Gastroesophageal sphincter (tissue), 3 donors: ENCODE measurements at regions not wholly inside any gene's neighbourhood (a gene's known extent, or its start where the extent isn't known, plus 50 kb on each side); places are given as distances from the start of the nearest gene placed in this dataset.
"Not testable (repeated sequence)": the region's sequence is repeated elsewhere in the genome, so short reads cannot be mapped to it uniquely, and the experiment has no call there.

Source experiments
- CTCF ChIP-seq, 4 experiments: fragments of 200-600 bp in 2 of 4; fragments of 450-650 bp in 2 of 4; sonication (generic) in 1 of 4; IDR thresholded peaks; one replicate each; pipeline ENCODE4 v1.5.1; 2017 to 2019; ENCODE audit warnings: antibody characterized with exemption in 4 of 4, mild to moderate bottlenecking in 2 of 4, moderate library complexity in 2 of 4
- POLR2A ChIP-seq, 2 donors: fragments of 450-650 bp; IDR thresholded peaks; one replicate each; pipeline ENCODE4 v1.6.1; 2017; ENCODE audit warnings: antibody characterized with exemption in 2 of 2, mild to moderate bottlenecking in 2 of 2, moderate library complexity in 1 of 2

GRCh38 chr11:3520905-3521304 is 120.9 kb downstream of the ART5 start:
- not testable (repeated sequence) for TF ChIP-seq POLR2A, CTCF (IDR thresholded peaks at IDR 0.05)
